GM23338 (cell line): ENCODE measurements at regions not wholly inside any gene's neighbourhood (a gene's known extent, or its start where the extent isn't known, plus 50 kb on each side); places are given as distances from the start of the nearest gene placed in this dataset.

Source experiments
- ATAC-seq: fragments of 200-7000 bp; cut with Tn5 transposase; 3 replicates; pipeline ENCODE4 v1.9.1; 2020
- DNase-seq: peaks from one replicate; pipeline ENCODE4 v3.0.0-alpha.2; 2015; ENCODE audit warnings: low spot score
- H2AFZ ChIP-seq: fragments of 200-600 bp; sonication (generic); 2 replicates; pipeline ENCODE4 v1.8.0; 2016; ENCODE audit warnings: antibody characterized with exemption, mild to moderate bottlenecking, moderate library complexity
- H3F3A ChIP-seq: fragments of 200-600 bp; sonication (generic); replicated peaks from 2 replicates; pipeline ENCODE4 v1.8.0; 2017; ENCODE audit warnings: antibody characterized with exemption, mixed run types, low read depth
- H3K27ac ChIP-seq: fragments of 200-600 bp; sonication (generic); 2 replicates; pipeline ENCODE4 v1.6.1; 2016; ENCODE audit warnings: low read depth
- H3K27me3 ChIP-seq: fragments of 200-600 bp; sonication (generic); 2 replicates; pipeline ENCODE4 v1.8.0; 2016; ENCODE audit warnings: mild to moderate bottlenecking, mixed run types, moderate library complexity; ENCODE audit not compliant: insufficient read depth
- H3K36me3 ChIP-seq: fragments of 200-600 bp; sonication (generic); 2 replicates; pipeline ENCODE4 v1.8.0; 2016; ENCODE audit warnings: mild to moderate bottlenecking; ENCODE audit not compliant: insufficient read depth
- H3K4me1 ChIP-seq: fragments of 200-600 bp; sonication (generic); 2 replicates; pipeline ENCODE4 v1.8.0; 2016; ENCODE audit warnings: mild to moderate bottlenecking, moderate library complexity; ENCODE audit not compliant: insufficient read depth
- H3K4me2 ChIP-seq: fragments of 200-600 bp; sonication (generic); 2 replicates; pipeline ENCODE4 v1.7.1; 2017; ENCODE audit warnings: mixed run types
- H3K4me3 ChIP-seq: fragments of 200-600 bp; sonication (generic); 2 replicates; pipeline ENCODE4 v1.6.1; 2016; ENCODE audit warnings: mixed run types
- H3K79me2 ChIP-seq: fragments of 200-600 bp; sonication (generic); replicated peaks from 2 replicates; pipeline ENCODE4 v1.8.0; 2017; ENCODE audit warnings: mild to moderate bottlenecking; ENCODE audit not compliant: insufficient read depth
- H3K9me2 ChIP-seq: fragments of 200-600 bp; sonication (generic); 2 replicates; pipeline ENCODE4 v1.8.0; 2017; ENCODE audit not compliant: insufficient read depth
- H4K20me1 ChIP-seq: fragments of 200-600 bp; sonication (generic); replicated peaks from 2 replicates; pipeline ENCODE4 v1.8.0; 2017; ENCODE audit warnings: mild to moderate bottlenecking; ENCODE audit not compliant: insufficient read depth
- H3K27ac Mint-ChIP-seq: 2 replicates; pipeline ENCODE4 v1.8.0; 2020; ENCODE audit warnings: inconsistent platforms, mild to moderate bottlenecking, moderate library complexity, mixed read lengths
- H3K27me3 Mint-ChIP-seq: 3 replicates; pipeline ENCODE4 v1.8.0; 2022; ENCODE audit warnings: low read depth, mild to moderate bottlenecking, moderate library complexity, mixed read lengths, inconsistent platforms; ENCODE audit not compliant: insufficient read depth, poor library complexity
- H3K36me3 Mint-ChIP-seq: 3 replicates; pipeline ENCODE4 v1.8.0; 2021; ENCODE audit warnings: low read depth, mild to moderate bottlenecking, inconsistent platforms, moderate library complexity, mixed read lengths
- H3K4me1 Mint-ChIP-seq: 3 replicates; pipeline ENCODE4 v1.8.0; 2020; ENCODE audit warnings: mild to moderate bottlenecking, inconsistent platforms, mixed read lengths
- H3K4me3 Mint-ChIP-seq: 3 replicates; pipeline ENCODE4 v1.8.0; 2021; ENCODE audit warnings: moderate library complexity, mild to moderate bottlenecking, inconsistent platforms, mixed read lengths
- H3K9me3 Mint-ChIP-seq: 3 replicates; pipeline ENCODE4 v1.8.0; 2020; ENCODE audit warnings: moderate library complexity, mild to moderate bottlenecking, inconsistent platforms, mixed read lengths
- CREB1 ChIP-seq: fragments of 250-450 bp; sonication (Bioruptor Pico); IDR thresholded peaks from 2 replicates; pipeline ENCODE4 v1.5.0; 2020; ENCODE audit warnings: low read depth, mild to moderate bottlenecking, moderate library complexity
- CTCF ChIP-seq, 2 experiments: fragments of 200-600 bp in 1 of 2; sonication (generic) in 1 of 2; conservative IDR thresholded peaks; 2 replicates each; pipeline versions ENCODE4 v1.5.1 to v1.6.1; 2016 to 2017; ENCODE audit warnings: antibody characterized with exemption in 2 of 2, low read depth in 2 of 2, mild to moderate bottlenecking in 2 of 2, moderate library complexity in 1 of 2
- EZH2 ChIP-seq: fragments of 200-600 bp; sonication (generic); IDR thresholded peaks from one replicate; pipeline ENCODE4 v1.8.0; 2017; ENCODE audit warnings: antibody characterized with exemption, mild to moderate bottlenecking, low read depth; ENCODE audit not compliant: unreplicated experiment
- EZH2phosphoT487 ChIP-seq: fragments of 200-600 bp; sonication (generic); IDR thresholded peaks from one replicate; pipeline ENCODE4 v1.8.1; 2018; ENCODE audit warnings: antibody characterized with exemption; ENCODE audit not compliant: unreplicated experiment
- JUNB ChIP-seq: IDR thresholded peaks from one replicate; pipeline ENCODE4 v1.6.1; 2016; ENCODE audit warnings: antibody characterized with exemption; ENCODE audit not compliant: unreplicated experiment
- NANOG ChIP-seq: IDR thresholded peaks from 2 replicates; pipeline ENCODE4 v1.6.1; 2016; ENCODE audit warnings: antibody characterized with exemption, borderline replicate concordance
- POLR2AphosphoS5 ChIP-seq: IDR thresholded peaks from 2 replicates; pipeline ENCODE4 v1.6.1; 2016; ENCODE audit warnings: antibody characterized with exemption, low read depth
- REST ChIP-seq: IDR thresholded peaks from one replicate; pipeline ENCODE4 v1.6.1; 2018; ENCODE audit warnings: antibody characterized with exemption; ENCODE audit not compliant: unreplicated experiment
- STAT1 ChIP-seq: IDR thresholded peaks from one replicate; pipeline ENCODE4 v1.6.1; 2016; ENCODE audit warnings: antibody characterized with exemption; ENCODE audit not compliant: unreplicated experiment
- ZNF114 ChIP-seq: fragments of 250-450 bp; sonication (Bioruptor Pico); IDR thresholded peaks from 2 replicates; pipeline ENCODE4 v1.5.0; 2020; ENCODE audit warnings: mild to moderate bottlenecking, moderate library complexity
- ZNF331 ChIP-seq: fragments of 250-450 bp; sonication (Bioruptor Pico); IDR thresholded peaks from 2 replicates; pipeline ENCODE4 v1.5.0; 2020; ENCODE audit warnings: low read depth, mild to moderate bottlenecking, moderate library complexity
- TF ChIP-seq, protein P1 (sequence below): IDR thresholded peaks from 2 replicates; pipeline ENCODE4 v1.6.1; 2016; ENCODE audit warnings: antibody characterized with exemption
- TF ChIP-seq, protein P2 (sequence below): fragments of 250-450 bp; sonication (Bioruptor Pico); IDR thresholded peaks from 2 replicates; pipeline ENCODE4 v1.5.0; 2020; ENCODE audit warnings: mild to moderate bottlenecking, moderate library complexity

DNA sequence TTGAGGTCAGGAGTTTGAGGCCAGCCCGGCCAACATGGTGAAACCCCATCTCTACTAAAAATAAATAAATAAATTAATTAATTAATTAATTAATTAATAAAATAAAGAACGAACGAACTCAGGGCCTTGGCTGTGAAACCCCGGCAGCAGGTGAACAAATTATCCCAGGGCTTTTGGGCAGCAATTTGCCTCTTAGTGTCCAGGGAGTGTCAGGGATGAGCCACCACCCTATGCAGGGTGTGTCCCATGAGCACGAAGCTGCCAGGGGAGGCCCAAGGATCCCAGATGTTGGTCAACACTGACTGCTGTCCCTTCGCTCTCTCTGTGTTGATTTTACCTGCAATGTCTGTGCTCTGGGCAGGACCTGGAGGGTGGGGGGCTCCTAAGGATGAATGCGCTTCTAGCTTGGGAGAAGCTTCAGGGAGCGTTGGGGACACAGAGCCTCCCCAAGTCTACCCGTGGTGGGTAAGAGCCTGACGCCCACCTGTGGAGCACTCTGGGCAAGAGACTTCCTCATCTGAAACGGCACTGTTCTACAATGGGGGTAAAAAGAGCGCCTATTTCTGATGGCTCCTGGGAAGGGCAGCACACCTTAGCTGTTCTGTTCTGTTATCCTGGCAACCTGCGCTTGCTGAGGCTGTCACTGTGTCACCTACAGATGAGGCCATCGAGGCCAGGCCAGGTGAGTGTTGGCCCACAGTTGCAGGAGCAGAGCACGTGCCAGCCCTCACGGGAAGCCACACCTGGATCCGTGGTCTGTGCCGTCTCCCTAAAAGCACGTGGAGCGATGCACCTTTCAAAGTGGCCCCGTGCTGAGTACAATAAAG is 125.5 kb upstream of the CDH4 start:
- no peaks in the 10 kb centered on the region for H3K36me3 ChIP-seq
- DNase-seq (no peak), ATAC-seq (no peak)
- H3K27me3 ChIP-seq = no peaks in the 10 kb centered on the region
- no peaks in the 10 kb centered on the region for H4K20me1 ChIP-seq
- H2AFZ ChIP-seq = no peak overlapping the region
- no peaks in the 10 kb centered on the region for H3K9me2 ChIP-seq
- H3F3A ChIP-seq = no peaks in the 10 kb centered on the region
- Mint-ChIP-seq H3K27ac (no peak overlapping the region), H3K4me1 (peaks cover 5% of the 10 kb centered on the region; the same call in 1 of the 3 replicates), H3K27me3 (peaks cover 21% of the 10 kb centered on the region), H3K36me3 (no peaks in the 10 kb centered on the region), H3K9me3 (no peaks in the 10 kb centered on the region; the same call in 2 of the 3 replicates), H3K4me3 (no peak overlapping the region)
- no peaks in the 10 kb centered on the region for H3K79me2 ChIP-seq
- H3K4me2 ChIP-seq = no peak overlapping the region
- no peak overlapping the region for H3K4me3 ChIP-seq
- H3K27ac ChIP-seq = no peak overlapping the region
- no peaks in the 10 kb centered on the region for H3K4me1 ChIP-seq
- TF ChIP-seq, protein P1, sequence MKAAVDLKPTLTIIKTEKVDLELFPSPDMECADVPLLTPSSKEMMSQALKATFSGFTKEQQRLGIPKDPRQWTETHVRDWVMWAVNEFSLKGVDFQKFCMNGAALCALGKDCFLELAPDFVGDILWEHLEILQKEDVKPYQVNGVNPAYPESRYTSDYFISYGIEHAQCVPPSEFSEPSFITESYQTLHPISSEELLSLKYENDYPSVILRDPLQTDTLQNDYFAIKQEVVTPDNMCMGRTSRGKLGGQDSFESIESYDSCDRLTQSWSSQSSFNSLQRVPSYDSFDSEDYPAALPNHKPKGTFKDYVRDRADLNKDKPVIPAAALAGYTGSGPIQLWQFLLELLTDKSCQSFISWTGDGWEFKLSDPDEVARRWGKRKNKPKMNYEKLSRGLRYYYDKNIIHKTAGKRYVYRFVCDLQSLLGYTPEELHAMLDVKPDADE = no peak
- TF ChIP-seq CTCF (conservative IDR thresholded peaks at IDR 0.05; ENCODE audit: low read depth in 2 of 2) (no peak), JUNB (no peak), STAT1 (no peak), EZH2 (no peak), EZH2phosphoT487 (no peak), POLR2AphosphoS5 (no peak), NANOG (no peak), CREB1 (CRISPR knock-in tag) (no peak), REST (no peak), ZNF114 (CRISPR knock-in tag) (no peak), ZNF331 (CRISPR knock-in tag) (no peak)
- TF ChIP-seq, protein P2, sequence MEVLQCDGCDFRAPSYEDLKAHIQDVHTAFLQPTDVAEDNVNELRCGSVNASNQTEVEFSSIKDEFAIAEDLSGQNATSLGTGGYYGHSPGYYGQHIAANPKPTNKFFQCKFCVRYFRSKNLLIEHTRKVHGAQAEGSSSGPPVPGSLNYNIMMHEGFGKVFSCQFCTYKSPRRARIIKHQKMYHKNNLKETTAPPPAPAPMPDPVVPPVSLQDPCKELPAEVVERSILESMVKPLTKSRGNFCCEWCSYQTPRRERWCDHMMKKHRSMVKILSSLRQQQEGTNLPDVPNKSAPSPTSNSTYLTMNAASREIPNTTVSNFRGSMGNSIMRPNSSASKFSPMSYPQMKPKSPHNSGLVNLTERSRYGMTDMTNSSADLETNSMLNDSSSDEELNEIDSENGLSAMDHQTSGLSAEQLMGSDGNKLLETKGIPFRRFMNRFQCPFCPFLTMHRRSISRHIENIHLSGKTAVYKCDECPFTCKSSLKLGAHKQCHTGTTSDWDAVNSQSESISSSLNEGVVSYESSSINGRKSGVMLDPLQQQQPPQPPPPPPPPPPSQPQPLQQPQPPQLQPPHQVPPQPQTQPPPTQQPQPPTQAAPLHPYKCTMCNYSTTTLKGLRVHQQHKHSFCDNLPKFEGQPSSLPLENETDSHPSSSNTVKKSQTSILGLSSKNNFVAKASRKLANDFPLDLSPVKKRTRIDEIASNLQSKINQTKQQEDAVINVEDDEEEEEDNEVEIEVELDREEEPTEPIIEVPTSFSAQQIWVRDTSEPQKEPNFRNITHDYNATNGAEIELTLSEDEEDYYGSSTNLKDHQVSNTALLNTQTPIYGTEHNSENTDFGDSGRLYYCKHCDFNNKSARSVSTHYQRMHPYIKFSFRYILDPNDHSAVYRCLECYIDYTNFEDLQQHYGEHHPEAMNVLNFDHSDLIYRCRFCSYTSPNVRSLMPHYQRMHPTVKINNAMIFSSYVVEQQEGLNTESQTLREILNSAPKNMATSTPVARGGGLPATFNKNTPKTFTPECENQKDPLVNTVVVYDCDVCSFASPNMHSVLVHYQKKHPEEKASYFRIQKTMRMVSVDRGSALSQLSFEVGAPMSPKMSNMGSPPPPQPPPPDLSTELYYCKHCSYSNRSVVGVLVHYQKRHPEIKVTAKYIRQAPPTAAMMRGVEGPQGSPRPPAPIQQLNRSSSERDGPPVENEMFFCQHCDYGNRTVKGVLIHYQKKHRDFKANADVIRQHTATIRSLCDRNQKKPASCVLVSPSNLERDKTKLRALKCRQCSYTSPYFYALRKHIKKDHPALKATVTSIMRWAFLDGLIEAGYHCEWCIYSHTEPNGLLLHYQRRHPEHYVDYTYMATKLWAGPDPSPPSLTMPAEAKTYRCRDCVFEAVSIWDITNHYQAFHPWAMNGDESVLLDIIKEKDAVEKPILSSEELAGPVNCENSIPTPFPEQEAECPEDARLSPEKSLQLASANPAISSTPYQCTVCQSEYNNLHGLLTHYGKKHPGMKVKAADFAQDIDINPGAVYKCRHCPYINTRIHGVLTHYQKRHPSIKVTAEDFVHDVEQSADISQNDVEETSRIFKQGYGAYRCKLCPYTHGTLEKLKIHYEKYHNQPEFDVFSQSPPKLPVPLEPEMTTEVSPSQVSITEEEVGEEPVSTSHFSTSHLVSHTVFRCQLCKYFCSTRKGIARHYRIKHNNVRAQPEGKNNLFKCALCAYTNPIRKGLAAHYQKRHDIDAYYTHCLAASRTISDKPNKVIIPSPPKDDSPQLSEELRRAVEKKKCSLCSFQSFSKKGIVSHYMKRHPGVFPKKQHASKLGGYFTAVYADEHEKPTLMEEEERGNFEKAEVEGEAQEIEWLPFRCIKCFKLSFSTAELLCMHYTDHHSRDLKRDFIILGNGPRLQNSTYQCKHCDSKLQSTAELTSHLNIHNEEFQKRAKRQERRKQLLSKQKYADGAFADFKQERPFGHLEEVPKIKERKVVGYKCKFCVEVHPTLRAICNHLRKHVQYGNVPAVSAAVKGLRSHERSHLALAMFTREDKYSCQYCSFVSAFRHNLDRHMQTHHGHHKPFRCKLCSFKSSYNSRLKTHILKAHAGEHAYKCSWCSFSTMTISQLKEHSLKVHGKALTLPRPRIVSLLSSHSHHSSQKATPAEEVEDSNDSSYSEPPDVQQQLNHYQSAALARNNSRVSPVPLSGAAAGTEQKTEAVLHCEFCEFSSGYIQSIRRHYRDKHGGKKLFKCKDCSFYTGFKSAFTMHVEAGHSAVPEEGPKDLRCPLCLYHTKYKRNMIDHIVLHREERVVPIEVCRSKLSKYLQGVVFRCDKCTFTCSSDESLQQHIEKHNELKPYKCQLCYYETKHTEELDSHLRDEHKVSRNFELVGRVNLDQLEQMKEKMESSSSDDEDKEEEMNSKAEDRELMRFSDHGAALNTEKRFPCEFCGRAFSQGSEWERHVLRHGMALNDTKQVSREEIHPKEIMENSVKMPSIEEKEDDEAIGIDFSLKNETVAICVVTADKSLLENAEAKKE (CRISPR knock-in tag) = no peak
